GM12891 (cell line): ENCODE measurements at regions not wholly inside any gene's neighbourhood (a gene's known extent, or its start where the extent isn't known, plus 50 kb on each side); places are given as distances from the start of the nearest gene placed in this dataset.

Experiments
- POLR2A ChIP-seq: IDR thresholded peaks from 2 replicates; pipeline ENCODE4 v1.6.1; 2011; ENCODE audit warnings: low read depth, low read length, control low read depth
- POLR2AphosphoS5 ChIP-seq: IDR thresholded peaks from 2 replicates; pipeline ENCODE4 v1.6.1; 2011; ENCODE audit warnings: low read depth, low read length, control low read depth
- TAF1 ChIP-seq: IDR thresholded peaks from 2 replicates; pipeline ENCODE4 v1.6.1; 2011; ENCODE audit warnings: low read depth, low read length, control low read depth

GRCh38 chr2:167822690-167823465 is 424.5 kb downstream of the STK39 start:
- TF ChIP-seq POLR2AphosphoS5, result no peak
- no peak for TF ChIP-seq POLR2A
- TF ChIP-seq TAF1, result no peak
